DOHH2 (cell line): ENCODE measurements at regions not wholly inside any gene's neighbourhood (a gene's known extent, or its start where the extent isn't known, plus 50 kb on each side); places are given as distances from the start of the nearest gene placed in this dataset.

Source experiments
- H3F3A ChIP-seq: fragments of 200-600 bp; sonication (generic), shearing (Covaris generic); 2 replicates; pipeline ENCODE4 v1.6.0; 2016; ENCODE audit warnings: antibody characterized with exemption, mild to moderate bottlenecking; ENCODE audit not compliant: control insufficient read depth, insufficient read depth
- H3K27ac ChIP-seq: fragments of 200-600 bp; sonication (generic); 2 replicates; pipeline ENCODE4 v1.5.1; 2014; ENCODE audit warnings: low read depth, mild to moderate bottlenecking, low read length, moderate library complexity
- H3K27me3 ChIP-seq: fragments of 200-600 bp; sonication (generic); 2 replicates; pipeline ENCODE4 v1.6.1; 2014; ENCODE audit warnings: mild to moderate bottlenecking, low read length, mixed read lengths; ENCODE audit not compliant: control insufficient read depth
- H3K36me3 ChIP-seq: fragments of 200-600 bp; sonication (generic); 2 replicates; pipeline ENCODE4 v1.6.1; 2014; ENCODE audit warnings: mild to moderate bottlenecking, low read length, moderate library complexity, mixed read lengths; ENCODE audit not compliant: control insufficient read depth
- H3K4me1 ChIP-seq: fragments of 200-600 bp; sonication (generic); 2 replicates; pipeline ENCODE4 v1.6.1; 2014; ENCODE audit warnings: mild to moderate bottlenecking, low read length, mixed read lengths; ENCODE audit not compliant: control insufficient read depth
- H3K4me2 ChIP-seq: fragments of 200-600 bp; sonication (generic); 2 replicates; pipeline ENCODE4 v1.6.0; 2014; ENCODE audit warnings: mild to moderate bottlenecking, low read length, moderate library complexity
- H3K4me3 ChIP-seq: fragments of 200-600 bp; sonication (generic); 2 replicates; pipeline ENCODE4 v1.5.1; 2014; ENCODE audit warnings: mild to moderate bottlenecking, low read length, mixed read lengths
- H3K79me2 ChIP-seq: fragments of 200-600 bp; sonication (generic); 2 replicates; pipeline ENCODE4 v1.6.1; 2014; ENCODE audit warnings: mild to moderate bottlenecking, low read length, mixed read lengths; ENCODE audit not compliant: control insufficient read depth
- H3K9me2 ChIP-seq: fragments of 200-600 bp; sonication (generic); replicated peaks from 2 replicates; pipeline ENCODE4 v1.6.1; 2014; ENCODE audit warnings: mild to moderate bottlenecking, low read length, mixed read lengths; ENCODE audit not compliant: control insufficient read depth
- H3K9me3 ChIP-seq: fragments of 200-600 bp; sonication (generic); 2 replicates; pipeline ENCODE4 v1.6.1; 2014; ENCODE audit warnings: antibody characterized with exemption, low read length, mixed read lengths; ENCODE audit not compliant: control insufficient read depth, insufficient read depth
- H4K20me1 ChIP-seq: fragments of 200-600 bp; sonication (generic); 2 replicates; pipeline ENCODE4 v1.6.0; 2014; ENCODE audit warnings: low read depth, mild to moderate bottlenecking, antibody characterized with exemption, low read length, moderate library complexity; ENCODE audit not compliant: control insufficient read depth, insufficient read depth
- CTCF ChIP-seq: fragments of 200-600 bp; sonication (generic); IDR thresholded peaks from one replicate; pipeline ENCODE4 v1.5.1; 2014; ENCODE audit warnings: antibody characterized with exemption, mild to moderate bottlenecking, low read depth, low read length; ENCODE audit not compliant: poor library complexity, severe bottlenecking
- EZH2phosphoT487 ChIP-seq: fragments of 200-600 bp; sonication (generic); IDR thresholded peaks from 2 replicates; pipeline ENCODE4 v1.6.1; 2017; ENCODE audit warnings: borderline replicate concordance, mild to moderate bottlenecking, antibody characterized with exemption, low read length, moderate library complexity, mixed read lengths

- Histone ChIP-seq H4K20me1 (no peaks in the 10 kb centered on the region), H3K27me3 (no peaks in the 10 kb centered on the region), H3K4me2 (no peak overlapping the region), H3K36me3 (no peaks in the 10 kb centered on the region), H3F3A (no peaks in the 10 kb centered on the region), H3K9me3 (no peaks in the 10 kb centered on the region), H3K4me3 (no peak overlapping the region), H3K79me2 (no peaks in the 10 kb centered on the region), H3K4me1 (no peaks in the 10 kb centered on the region), H3K27ac (no peak overlapping the region), H3K9me2 (no peaks in the 10 kb centered on the region)
- no peak for TF ChIP-seq EZH2phosphoT487
- no peak for TF ChIP-seq CTCF
Measured at GRCh38 chr21:24910591-24910990, 696.7 kb downstream of the MRPL39 start.

- TF ChIP-seq EZH2phosphoT487: no peak
- no peak for TF ChIP-seq CTCF
- H3K9me3 ChIP-seq: no peaks in the 10 kb centered on the region
- no peak overlapping the region for H3K27ac ChIP-seq
- H3K79me2 ChIP-seq: no peaks in the 10 kb centered on the region
- no peak overlapping the region for H3K4me3 ChIP-seq
- H3K36me3 ChIP-seq: no peaks in the 10 kb centered on the region
- H3K9me2 ChIP-seq: no peaks in the 10 kb centered on the region
- H3K4me2 ChIP-seq: no peak overlapping the region
- H3F3A ChIP-seq: no peaks in the 10 kb centered on the region
- no peaks in the 10 kb centered on the region for H3K4me1 ChIP-seq
- H4K20me1 ChIP-seq: no peaks in the 10 kb centered on the region
- no peaks in the 10 kb centered on the region for H3K27me3 ChIP-seq
Measured at GRCh38 chr21:24903994-24904635, 703.2 kb downstream of the MRPL39 start.

- H3F3A ChIP-seq: no peaks in the 10 kb centered on the region
- H4K20me1 ChIP-seq: no peaks in the 10 kb centered on the region
- no peaks in the 10 kb centered on the region for H3K9me2 ChIP-seq
- no peak overlapping the region for H3K27ac ChIP-seq
- H3K4me1 ChIP-seq: no peaks in the 10 kb centered on the region
- no peaks in the 10 kb centered on the region for H3K79me2 ChIP-seq
- no peaks in the 10 kb centered on the region for H3K27me3 ChIP-seq
- H3K9me3 ChIP-seq: no peaks in the 10 kb centered on the region
- no peak overlapping the region for H3K4me2 ChIP-seq
- no peak for TF ChIP-seq EZH2phosphoT487
- H3K36me3 ChIP-seq: no peaks in the 10 kb centered on the region
- H3K4me3 ChIP-seq: no peak overlapping the region
Measured at GRCh38 chr21:24899138-24899537, 708.1 kb downstream of the MRPL39 start.

GRCh38 chr21:24897883-24898282 lies 709.4 kb downstream of the MRPL39 start:
- no peaks in the 10 kb centered on the region for H3K27me3 ChIP-seq
- no peaks in the 10 kb centered on the region for H3K79me2 ChIP-seq
- H4K20me1 ChIP-seq: no peaks in the 10 kb centered on the region
- TF ChIP-seq EZH2phosphoT487: no peak
- no peak for TF ChIP-seq CTCF
- no peak overlapping the region for H3K4me3 ChIP-seq
- H3K27ac ChIP-seq: no peak overlapping the region
- no peak overlapping the region for H3K4me2 ChIP-seq
- no peaks in the 10 kb centered on the region for H3F3A ChIP-seq
- no peaks in the 10 kb centered on the region for H3K36me3 ChIP-seq
- no peaks in the 10 kb centered on the region for H3K4me1 ChIP-seq
- H3K9me3 ChIP-seq: no peaks in the 10 kb centered on the region
- H3K9me2 ChIP-seq: no peaks in the 10 kb centered on the region
